CD4-positive, alpha-beta memory T cell (primary cell): ENCODE measurements at regions not wholly inside any gene's neighbourhood (a gene's known extent, or its start where the extent isn't known, plus 50 kb on each side); places are given as distances from the start of the nearest gene placed in this dataset.

Experiments used
- CTCF ChIA-PET: fragments of 350-600 bp; sonication (Branson Sonifier 250); formaldehyde crosslinking; loops from one replicate; lab custom pipeline; 2021; ENCODE audit warnings: inconsistent platforms; ENCODE audit not compliant: partially characterized antibody; lab: Charles Lee
- POLR2A ChIA-PET: fragments of 350-600 bp; sonication (Branson Sonifier 250); formaldehyde crosslinking; loops from one replicate; lab custom pipeline; 2021; ENCODE audit not compliant: partially characterized antibody; lab: Charles Lee
- DNase-seq, 5 donors: peaks; one replicate each; pipeline versions ENCODE4 v3.0.0 to v3.0.0-alpha.2; 2020 to 2022; ENCODE audit warnings: mixed read lengths in 1 of 5
- H3K27ac ChIP-seq: one replicate; pipeline ENCODE4 v1.7.0; 2013; ENCODE audit warnings: low read depth, low read length
- H3K27me3 ChIP-seq: 2 replicates; pipeline ENCODE4 v1.7.0; 2013; ENCODE audit warnings: mild to moderate bottlenecking, low read length, moderate library complexity; ENCODE audit not compliant: insufficient read depth
- H3K36me3 ChIP-seq: 2 replicates; pipeline ENCODE4 v1.7.0; 2013; ENCODE audit warnings: mild to moderate bottlenecking, low read length, moderate library complexity; ENCODE audit not compliant: insufficient read depth
- H3K4me1 ChIP-seq: 2 replicates; pipeline ENCODE4 v1.7.0; 2013; ENCODE audit warnings: mild to moderate bottlenecking, low read length, moderate library complexity; ENCODE audit not compliant: insufficient read depth
- H3K4me3 ChIP-seq, 2 donors: one replicate each; pipeline ENCODE4 v1.7.0; 2013; ENCODE audit warnings: low read length in 2 of 2, mild to moderate bottlenecking in 1 of 2
- H3K9me3 ChIP-seq, 2 donors: one replicate each; pipeline ENCODE4 v1.7.0; 2013; ENCODE audit warnings: low read length in 2 of 2, control low read depth in 1 of 2; ENCODE audit not compliant: control insufficient read depth in 1 of 2
- H3K27ac Mint-ChIP-seq, 7 donors: one replicate each; pipeline ENCODE4 v1.8.0; 2020 to 2021; ENCODE audit warnings: mixed read lengths in 7 of 7, mild to moderate bottlenecking in 6 of 7, inconsistent platforms in 3 of 7, moderate library complexity in 3 of 7
- H3K27me3 Mint-ChIP-seq, 2 donors: one replicate each; pipeline ENCODE4 v1.8.0; 2020 to 2021; ENCODE audit warnings: mixed read lengths in 2 of 2
- H3K36me3 Mint-ChIP-seq, 2 donors: one replicate each; pipeline ENCODE4 v1.8.0; 2020 to 2021; ENCODE audit warnings: mixed read lengths in 2 of 2, inconsistent platforms in 1 of 2, mild to moderate bottlenecking in 1 of 2
- H3K4me1 Mint-ChIP-seq, 4 donors: one replicate each; pipeline ENCODE4 v1.8.0; 2020 to 2021; ENCODE audit warnings: mixed read lengths in 4 of 4, mild to moderate bottlenecking in 1 of 4
- H3K4me3 Mint-ChIP-seq, 8 donors: one replicate each; pipeline ENCODE4 v1.8.0; 2020 to 2021; ENCODE audit warnings: mixed read lengths in 8 of 8, mild to moderate bottlenecking in 7 of 8, moderate library complexity in 6 of 8, inconsistent platforms in 3 of 8
- H3K9me3 Mint-ChIP-seq, 8 donors: one replicate each; pipeline ENCODE4 v1.8.0; 2020 to 2021; ENCODE audit warnings: mixed read lengths in 8 of 8, mild to moderate bottlenecking in 5 of 8, inconsistent platforms in 3 of 8, moderate library complexity in 1 of 8
- intact Hi-C: fragments of 100-400 bp; cut with micrococcal nuclease; formaldehyde crosslinking; loops from one replicate; pipeline ENCODE4 v1.15.1; 2023

GRCh38 chr4:170243662-170244288 is 154.0 kb upstream of the AADAT start:
- Histone ChIP-seq H3K9me3 (no peaks in the 10 kb centered on the region), H3K27ac (no peak overlapping the region), H3K4me3 (no peak overlapping the region), H3K36me3 (no peaks in the 10 kb centered on the region), H3K4me1 (no peaks in the 10 kb centered on the region), H3K27me3 (no peaks in the 10 kb centered on the region)
- Mint-ChIP-seq H3K4me3 (no peak overlapping the region), H3K27me3 (no peaks in the 10 kb centered on the region), H3K36me3 (no peaks in the 10 kb centered on the region), H3K4me1 (no peaks in the 10 kb centered on the region), H3K27ac (no peak overlapping the region), H3K9me3 (peaks cover 0 to 5% (median 0%) of the 10 kb centered on the region in 8 donors)
- intact Hi-C loops, result no loop called here
- POLR2A ChIA-PET, result no interaction called here
- CTCF ChIA-PET, result no interaction called here
- no peak for DNase-seq

- Mint-ChIP-seq H3K9me3 (peaks cover 0 to 5% (median 0%) of the 10 kb centered on the region in 8 donors), H3K36me3 (no peaks in the 10 kb centered on the region), H3K27me3 (no peaks in the 10 kb centered on the region), H3K4me1 (no peaks in the 10 kb centered on the region), H3K27ac (no peak overlapping the region), H3K4me3 (no peak overlapping the region)
- Histone ChIP-seq H3K4me3 (no peak overlapping the region), H3K27me3 (no peaks in the 10 kb centered on the region), H3K4me1 (no peaks in the 10 kb centered on the region), H3K27ac (no peak overlapping the region), H3K36me3 (no peaks in the 10 kb centered on the region), H3K9me3 (no peaks in the 10 kb centered on the region)
- DNase-seq, result no peak
- intact Hi-C loops, result no loop called here
- ChIA-PET POLR2A (no interaction called here), CTCF (no interaction called here)
These were observed 152.7 kb upstream of the AADAT start for GRCh38 chr4:170242471-170242870.

GRCh38 chr4:170234800-170235199 is 145.0 kb upstream of the AADAT start:
- POLR2A ChIA-PET, result no interaction called here
- intact Hi-C loops, result no loop called here

DNA sequence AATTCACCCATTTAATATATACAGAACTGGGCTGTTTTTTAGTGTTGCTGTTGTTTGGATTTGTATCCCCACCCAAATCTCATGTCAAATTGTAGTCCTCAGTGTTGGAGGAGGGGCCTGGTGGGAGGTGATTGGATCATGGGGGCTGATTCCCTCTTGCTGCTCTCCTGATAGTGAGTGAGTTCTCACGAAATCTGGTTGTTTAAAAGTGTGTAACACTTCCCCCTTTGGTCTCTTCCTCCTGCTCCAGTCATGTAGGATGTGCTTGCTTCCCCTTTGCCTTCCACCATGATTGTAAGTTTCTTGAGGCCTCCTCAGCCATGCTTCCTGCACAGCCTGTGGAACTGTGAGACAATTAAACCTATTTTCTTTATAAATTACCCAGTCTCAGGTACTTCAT is 141.6 kb upstream of the AADAT start:
- intact Hi-C loops, result no loop called here
- H3K27ac Mint-ChIP-seq, result no peak overlapping the region
- CTCF ChIA-PET, result no interaction called here

More at GRCh38 chr4:170234800-170235199, 145.0 kb upstream of the AADAT start:
- Histone ChIP-seq H3K27ac (no peak overlapping the region), H3K27me3 (no peaks in the 10 kb centered on the region), H3K4me1 (no peaks in the 10 kb centered on the region), H3K9me3 (no peaks in the 10 kb centered on the region), H3K4me3 (no peak overlapping the region), H3K36me3 (no peaks in the 10 kb centered on the region)
- H3K27ac Mint-ChIP-seq, result no peak overlapping the region
- DNase-seq, result no peak
- H3K4me1 Mint-ChIP-seq, result no peaks in the 10 kb centered on the region
- H3K9me3 Mint-ChIP-seq, result peaks cover 0 to 2% (median 0%) of the 10 kb centered on the region in 8 donors
- H3K27me3 Mint-ChIP-seq, result no peaks in the 10 kb centered on the region
- H3K4me3 Mint-ChIP-seq, result no peak overlapping the region
- CTCF ChIA-PET, result no interaction called here
- no peaks in the 10 kb centered on the region for H3K36me3 Mint-ChIP-seq

GRCh38 chr4:170230242-170230641 is 140.5 kb upstream of the AADAT start:
- Mint-ChIP-seq H3K27ac (no peak overlapping the region), H3K27me3 (no peaks in the 10 kb centered on the region), H3K4me1 (no peaks in the 10 kb centered on the region), H3K4me3 (no peak overlapping the region), H3K36me3 (no peaks in the 10 kb centered on the region), H3K9me3 (no peaks in the 10 kb centered on the region)
- Histone ChIP-seq H3K4me3 (no peak overlapping the region), H3K9me3 (no peaks in the 10 kb centered on the region), H3K4me1 (no peaks in the 10 kb centered on the region), H3K27me3 (no peaks in the 10 kb centered on the region), H3K27ac (no peak overlapping the region), H3K36me3 (no peaks in the 10 kb centered on the region)
- ChIA-PET POLR2A (no interaction called here), CTCF (no interaction called here)
- no peak for DNase-seq
- intact Hi-C loops, result no loop called here

More for the DNA sequence above, 141.6 kb upstream of the AADAT start:
- Histone ChIP-seq H3K4me1 (no peaks in the 10 kb centered on the region), H3K4me3 (no peak overlapping the region), H3K9me3 (no peaks in the 10 kb centered on the region), H3K27ac (no peak overlapping the region), H3K27me3 (no peaks in the 10 kb centered on the region), H3K36me3 (no peaks in the 10 kb centered on the region)
- POLR2A ChIA-PET, result no interaction called here
- DNase-seq, result no peak
- no peaks in the 10 kb centered on the region for H3K9me3 Mint-ChIP-seq
- H3K27me3 Mint-ChIP-seq, result no peaks in the 10 kb centered on the region
- H3K36me3 Mint-ChIP-seq, result no peaks in the 10 kb centered on the region
- no peak overlapping the region for H3K4me3 Mint-ChIP-seq
- H3K4me1 Mint-ChIP-seq, result no peaks in the 10 kb centered on the region

DNA sequence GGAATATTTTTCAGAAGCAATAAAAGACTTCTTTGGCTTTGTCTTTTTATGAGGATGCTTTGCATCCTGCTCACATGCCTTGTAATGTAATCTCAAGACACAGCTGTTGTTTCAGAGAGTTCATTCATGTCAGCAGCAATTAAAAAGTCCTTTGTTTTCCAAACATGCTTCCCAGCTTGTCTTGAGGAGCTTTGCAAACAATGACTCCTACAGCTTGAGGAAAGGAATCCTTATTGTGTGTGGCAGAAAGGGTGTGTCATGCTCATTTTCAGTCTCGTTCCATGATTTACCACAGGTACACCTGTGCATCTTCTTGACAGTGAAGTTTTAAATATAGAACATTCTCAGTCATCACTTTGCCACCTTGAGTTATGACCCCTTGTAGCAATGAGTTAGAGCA is 139.2 kb upstream of the AADAT start:
- H3K27me3 ChIP-seq, result no peaks in the 10 kb centered on the region
- CTCF ChIA-PET, result no interaction called here
- Mint-ChIP-seq H3K36me3 (no peaks in the 10 kb centered on the region), H3K27me3 (no peaks in the 10 kb centered on the region), H3K27ac (no peak overlapping the region), H3K4me1 (no peaks in the 10 kb centered on the region), H3K4me3 (no peak overlapping the region), H3K9me3 (peaks cover 0 to 2% (median 0%) of the 10 kb centered on the region in 8 donors)
- no peak overlapping the region for H3K27ac ChIP-seq
- intact Hi-C loops, result no loop called here
- H3K4me1 ChIP-seq, result no peaks in the 10 kb centered on the region
- no peak for DNase-seq
- POLR2A ChIA-PET, result no interaction called here
- no peak overlapping the region for H3K4me3 ChIP-seq
- H3K9me3 ChIP-seq, result no peaks in the 10 kb centered on the region
- H3K36me3 ChIP-seq, result no peaks in the 10 kb centered on the region

DNA sequence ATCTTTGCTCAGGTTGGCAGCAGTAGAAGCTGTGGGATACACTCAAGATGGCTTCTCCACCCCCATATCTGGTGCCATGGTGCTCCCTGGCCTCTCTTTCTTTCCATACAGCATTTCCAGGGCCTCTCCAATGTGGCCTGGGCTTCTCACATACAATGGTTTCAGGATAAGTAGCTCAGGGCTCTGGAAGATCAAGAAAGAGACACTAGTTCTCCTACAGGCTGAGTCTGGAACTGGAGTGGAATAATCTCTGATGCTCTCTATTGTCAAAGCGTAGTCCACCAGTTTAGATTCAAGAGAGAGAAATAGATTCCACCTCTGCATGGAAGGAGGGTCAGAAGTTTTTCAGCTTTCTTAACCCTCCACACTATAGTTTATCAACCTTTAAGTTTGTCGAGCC is 138.2 kb upstream of the AADAT start:
- H3K27ac ChIP-seq, result no peak overlapping the region
- H3K36me3 Mint-ChIP-seq, result no peaks in the 10 kb centered on the region
- no peak overlapping the region for H3K4me3 Mint-ChIP-seq
- H3K27me3 ChIP-seq, result no peaks in the 10 kb centered on the region
- no peak overlapping the region for H3K27ac Mint-ChIP-seq
- ChIA-PET CTCF (no interaction called here), POLR2A (no interaction called here)
- no peaks in the 10 kb centered on the region for H3K27me3 Mint-ChIP-seq
- peaks cover 0 to 2% (median 0%) of the 10 kb centered on the region in 8 donors for H3K9me3 Mint-ChIP-seq
- DNase-seq, result no peak
- intact Hi-C loops, result no loop called here
- no peak overlapping the region for H3K4me3 ChIP-seq
- no peaks in the 10 kb centered on the region for H3K9me3 ChIP-seq
- no peaks in the 10 kb centered on the region for H3K4me1 Mint-ChIP-seq
- H3K36me3 ChIP-seq, result no peaks in the 10 kb centered on the region
- H3K4me1 ChIP-seq, result no peaks in the 10 kb centered on the region

GRCh38 chr4:170226288-170226687 is 136.5 kb upstream of the AADAT start:
- peaks cover 0 to 3% of the 10 kb centered on the region in 2 donors for H3K36me3 Mint-ChIP-seq
- no peak overlapping the region for H3K27ac ChIP-seq
- H3K36me3 ChIP-seq, result no peaks in the 10 kb centered on the region
- H3K27me3 ChIP-seq, result no peaks in the 10 kb centered on the region
- no peaks in the 10 kb centered on the region for H3K9me3 ChIP-seq
- ChIA-PET CTCF (no interaction called here), POLR2A (no interaction called here)
- H3K4me3 Mint-ChIP-seq, result no peak overlapping the region
- no peaks in the 10 kb centered on the region for H3K4me1 ChIP-seq
- no peaks in the 10 kb centered on the region for H3K4me1 Mint-ChIP-seq
- intact Hi-C loops, result no loop called here
- H3K9me3 Mint-ChIP-seq, result peaks cover 0 to 5% (median 2%) of the 10 kb centered on the region in 8 donors
- H3K27me3 Mint-ChIP-seq, result no peaks in the 10 kb centered on the region
- no peak overlapping the region for H3K4me3 ChIP-seq
- no peak for DNase-seq
- no peak overlapping the region for H3K27ac Mint-ChIP-seq
